ENCODE measurements at regions not wholly inside any gene's neighbourhood (a gene's known extent, or its start where the extent isn't known, plus 50 kb on each side); places are given as distances from the start of the nearest gene placed in this dataset.

DNA sequence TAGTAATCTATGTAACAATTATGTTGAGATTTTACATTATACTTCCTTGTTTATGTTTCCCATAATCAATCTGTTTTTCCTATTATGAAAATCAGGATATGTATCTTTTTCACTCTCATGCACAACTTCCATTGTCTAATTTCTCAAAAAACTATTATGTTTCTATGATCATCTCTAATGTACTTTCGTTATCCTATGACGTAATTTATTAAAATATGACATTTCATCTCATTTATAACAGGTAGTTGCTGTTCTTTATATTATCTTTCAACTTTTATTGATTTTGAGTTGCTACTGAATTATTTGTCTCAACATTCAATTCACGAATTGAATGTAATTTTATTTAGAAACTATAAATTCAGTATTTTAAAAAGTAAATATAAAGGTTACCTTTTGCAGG is 100.8 kb upstream of the MAGEB18 start:
- H4K91ac ChIP-seq (replicated peaks; ENCODE audit: insufficient read length, low read length), result no peak overlapping the region
- no peak overlapping the region for H2BK15ac ChIP-seq (ENCODE audit: low read length)
- H3K27me3 ChIP-seq (replicated peaks in 1 of 4; ENCODE audit: control insufficient read depth in 3 of 4, extremely low read depth in 1 of 4, insufficient read depth in 3 of 4, low read length in 3 of 4), result no peaks in the 10 kb centered on the region
- no peak overlapping the region for H3K23ac ChIP-seq (ENCODE audit: insufficient read length)
- no peaks in the 10 kb centered on the region for H3K23me2 ChIP-seq (ENCODE audit: low read depth, low read length)
- H4K20me1 ChIP-seq (replicated peaks in 1 of 2; ENCODE audit: control insufficient read depth in 1 of 2, insufficient read depth in 2 of 2, low read length in 2 of 2), result no peaks in the 10 kb centered on the region
- TF ChIP-seq CREB1 (IDR thresholded peaks at IDR 0.05) (no peak), ATF3 (IDR thresholded peaks at IDR 0.05; ENCODE audit: insufficient read depth, low read depth, low read length) (no peak), SIRT6 (IDR thresholded peaks at IDR 0.05; ENCODE audit: low read length) (no peak), TAF7 (optimal IDR thresholded peaks at IDR 0.05; ENCODE audit: borderline replicate concordance, low read depth, low read length) (no peak), BRCA1 (IDR thresholded peaks at IDR 0.05; ENCODE audit: low read depth, low read length) (no peak)
- no peak overlapping the region for H3K18ac ChIP-seq (ENCODE audit: extremely low read depth, low read length)
- H3K36me3 ChIP-seq (ENCODE audit: control insufficient read depth in 2 of 4, insufficient read depth in 4 of 4, low read length in 3 of 4), result no peaks in the 10 kb centered on the region
- no peak overlapping the region for H4K5ac ChIP-seq (ENCODE audit: insufficient read length, low read depth, low read length)
- H3K14ac ChIP-seq (ENCODE audit: insufficient read length), result no peak overlapping the region
- H2BK120ac ChIP-seq (replicated peaks; ENCODE audit: low read depth, low read length), result no peak overlapping the region
- no peak overlapping the region for H3K4me3 ChIP-seq (ENCODE audit: extremely low read depth in 1 of 4, insufficient read depth in 2 of 4, low read depth in 3 of 4, low read length in 4 of 4)
- ChIA-PET POLR2A (ENCODE audit: partially characterized antibody) (no interaction called here), CTCF (ENCODE audit: partially characterized antibody) (no interaction called here)
- FAIRE-seq, result no peak
- H3K4me1 ChIP-seq (replicated peaks in 1 of 4; ENCODE audit: control insufficient read depth in 3 of 4, insufficient read depth in 4 of 4, low read length in 3 of 4), result no peaks in the 10 kb centered on the region
- H3K9ac ChIP-seq (replicated peaks in 1 of 4; ENCODE audit: extremely low read depth in 1 of 4, low read depth in 3 of 4, low read length in 3 of 4), result no peak overlapping the region
- no peak overlapping the region for H3K27ac ChIP-seq (ENCODE audit: low read depth, low read length)
- DNase-seq (ENCODE audit: low read depth in 1 of 2, low spot score in 2 of 2), result no peak
- no peaks in the 10 kb centered on the region for H3K9me3 ChIP-seq (ENCODE audit: insufficient read depth in 2 of 2, low read depth in 1 of 2, low read length in 1 of 2)
- no peak overlapping the region for H2BK5ac ChIP-seq (ENCODE audit: low read depth, low read length)
- H2BK20ac ChIP-seq (ENCODE audit: low read length), result no peak overlapping the region
- H3K4ac ChIP-seq (replicated peaks; ENCODE audit: insufficient read length, low read depth, low read length), result no peak overlapping the region
- 93% methylated on average over 3 of the region's 3 CpGs; no CpG with 5 or more reads in 1 of the 2 experiments for WGBS, 2 experiments (ENCODE audit: extremely low coverage in 1 of 2, insufficient coverage in 1 of 2, insufficient read length in 1 of 2, insufficient replicate concordance in 2 of 2, low coverage in 1 of 2, low lambda C conversion rate in 2 of 2, missing lambda C conversion rate in 1 of 2)
- H3K79me1 ChIP-seq (ENCODE audit: low read depth, low read length), result no peaks in the 10 kb centered on the region
- no peak overlapping the region for H2BK12ac ChIP-seq (ENCODE audit: low read depth, low read length)
- H2AFZ ChIP-seq (ENCODE audit: low read length), result no peak overlapping the region
- no peak overlapping the region for H3K4me2 ChIP-seq (ENCODE audit: insufficient read depth in 1 of 2, low read depth in 2 of 2, low read length in 2 of 2)
- no peaks in the 10 kb centered on the region for H3K79me2 ChIP-seq (ENCODE audit: control insufficient read depth in 1 of 2, insufficient read depth in 2 of 2, low read length in 2 of 2)
- no peak overlapping the region for H2AK5ac ChIP-seq (ENCODE audit: low read depth, low read length)
- no peak overlapping the region for H4K8ac ChIP-seq (ENCODE audit: extremely low read depth, insufficient read depth, low read length)
- H3K56ac ChIP-seq (replicated peaks; ENCODE audit: insufficient read length, low read depth, low read length), result no peak overlapping the region
